Keratinocyte (primary cell): ENCODE measurements at regions not wholly inside any gene's neighbourhood (a gene's known extent, or its start where the extent isn't known, plus 50 kb on each side); places are given as distances from the start of the nearest gene placed in this dataset.

Experiments used
- DNase-seq: peaks from one replicate; pipeline ENCODE4 v3.0.0-alpha.2; 2011; ENCODE audit warnings: low read depth, missing footprints, low spot score
- FAIRE-seq: peaks from 2 replicates; lab custom pipeline; 2011; peaks lifted over from hg19 to GRCh38; lab: Jason Lieb, UNC
- H2AFZ ChIP-seq: 2 replicates; pipeline ENCODE4 v1.6.0; 2012; ENCODE audit warnings: low read length, control low read depth, inconsistent platforms; ENCODE audit not compliant: control insufficient read depth
- H3K27ac ChIP-seq: 2 replicates; pipeline ENCODE4 v1.5.1; 2011; ENCODE audit warnings: low read length; ENCODE audit not compliant: control insufficient read depth, insufficient read depth
- H3K27me3 ChIP-seq: 3 replicates; pipeline ENCODE4 v1.6.0; 2011; ENCODE audit warnings: low read length; ENCODE audit not compliant: control insufficient read depth, insufficient read depth; ENCODE audit errors: extremely low read depth
- H3K36me3 ChIP-seq, 2 experiments: 2 replicates in 1 of 2; 3 replicates in 1 of 2; pipeline ENCODE4 v1.5.1; 2011; ENCODE audit warnings: low read length in 2 of 2, mild to moderate bottlenecking in 1 of 2; ENCODE audit not compliant: control insufficient read depth in 2 of 2, insufficient read depth in 2 of 2; ENCODE audit errors: extremely low read depth in 1 of 2
- H3K4me1 ChIP-seq: 3 replicates; pipeline ENCODE4 v1.5.1; 2011; ENCODE audit warnings: low read length; ENCODE audit not compliant: control insufficient read depth, insufficient read depth; ENCODE audit errors: extremely low read depth
- H3K4me2 ChIP-seq: 3 replicates; pipeline ENCODE4 v1.6.0; 2011; ENCODE audit warnings: low read depth, low read length; ENCODE audit not compliant: control insufficient read depth, insufficient read depth; ENCODE audit errors: extremely low read depth
- H3K4me3 ChIP-seq, 3 experiments: fragments of 200-600 bp in 1 of 3; sonication (generic) in 1 of 3; 2 replicates in 2 of 3; 3 replicates in 1 of 3; pipeline ENCODE4 v1.5.1; 2011 to 2016; ENCODE audit warnings: low read length in 3 of 3, mild to moderate bottlenecking in 3 of 3, control low read depth in 2 of 3, inconsistent platforms in 1 of 3, low read depth in 1 of 3, mixed read lengths in 1 of 3, mixed run types in 1 of 3, moderate library complexity in 1 of 3; ENCODE audit not compliant: control insufficient read depth in 2 of 3, insufficient read depth in 2 of 3; ENCODE audit errors: extremely low read depth in 1 of 3
- H3K79me2 ChIP-seq: 2 replicates; pipeline ENCODE4 v1.6.0; 2012; ENCODE audit warnings: low read length; ENCODE audit not compliant: control insufficient read depth, insufficient read depth
- H3K9ac ChIP-seq: 3 replicates; pipeline ENCODE4 v1.6.0; 2011; ENCODE audit warnings: low read length; ENCODE audit not compliant: control insufficient read depth, insufficient read depth; ENCODE audit errors: extremely low read depth
- H3K9me1 ChIP-seq: 3 replicates; pipeline ENCODE4 v1.6.0; 2011; ENCODE audit warnings: low read length; ENCODE audit not compliant: control insufficient read depth, insufficient read depth; ENCODE audit errors: extremely low read depth
- H3K9me3 ChIP-seq: 2 replicates; pipeline ENCODE4 v1.5.1; 2012; ENCODE audit warnings: low read depth, low read length; ENCODE audit not compliant: control insufficient read depth
- H4K20me1 ChIP-seq: 3 replicates; pipeline ENCODE4 v1.6.0; 2011; ENCODE audit warnings: low read length; ENCODE audit not compliant: control insufficient read depth, insufficient read depth; ENCODE audit errors: extremely low read depth
- CTCF ChIP-seq, 3 experiments: IDR thresholded peaks in 1 of 3; conservative IDR thresholded peaks in 1 of 3; optimal IDR thresholded peaks in 1 of 3; 2 replicates in 2 of 3; 3 replicates in 1 of 3; pipeline versions ENCODE3 to v1.5.1; 2011; ENCODE audit warnings: low read length in 3 of 3, mild to moderate bottlenecking in 3 of 3, moderate library complexity in 2 of 3, control low read depth in 1 of 3, inconsistent platforms in 1 of 3; ENCODE audit not compliant: insufficient read depth in 2 of 3; ENCODE audit errors: extremely low read depth in 1 of 3
- EZH2 ChIP-seq: IDR thresholded peaks from one replicate; pipeline ENCODE4 v1.6.1; 2012; ENCODE audit warnings: inconsistent platforms, mild to moderate bottlenecking, low read length, moderate library complexity
- dilution Hi-C: fragments of 300-500 bp; cut with MboI; formaldehyde crosslinking; loops from one replicate; pipeline ENCODE4 v1.7.0; 2020; ENCODE audit warnings: low sequenced_read_pairs; ENCODE audit not compliant: extremely low pct_ligation_motif_present

- Histone ChIP-seq H3K4me1 (no peaks in the 10 kb centered on the region), H3K36me3 (no peaks in the 10 kb centered on the region), H3K4me3 (no peak overlapping the region), H3K9ac (no peak overlapping the region), H3K9me1 (no peaks in the 10 kb centered on the region), H3K27ac (no peak overlapping the region), H3K27me3 (peaks cover 17% of the 10 kb centered on the region), H4K20me1 (no peaks in the 10 kb centered on the region), H2AFZ (no peak overlapping the region), H3K9me3 (no peaks in the 10 kb centered on the region), H3K79me2 (no peaks in the 10 kb centered on the region), H3K4me2 (no peak overlapping the region)
- no peak for TF ChIP-seq CTCF (optimal IDR thresholded peaks at IDR 0.05 in 1 of 3, IDR thresholded peaks at IDR 0.05 in 1 of 3, conservative IDR thresholded peaks at IDR 0.05 in 1 of 3; ENCODE audit: extremely low read depth in 1 of 3, insufficient read depth in 2 of 3, low read length in 3 of 3)
- TF ChIP-seq EZH2 = no peak
- dilution Hi-C loops = no loop called here
- DNase-seq (no peak), FAIRE-seq (no peak)
These were observed 95.0 kb upstream of the IRS2 start for GRCh38 chr13:109881347-109881725.

GRCh38 chr13:109880371-109881346 lies 94.3 kb upstream of the IRS2 start:
- Histone ChIP-seq H3K4me2 (no peak overlapping the region), H3K9ac (no peak overlapping the region), H3K4me1 (no peaks in the 10 kb centered on the region), H3K27me3 (peaks cover 17% of the 10 kb centered on the region), H3K9me1 (no peaks in the 10 kb centered on the region), H2AFZ (no peak overlapping the region), H3K9me3 (no peaks in the 10 kb centered on the region), H3K36me3 (no peaks in the 10 kb centered on the region), H3K4me3 (no peak overlapping the region), H3K79me2 (no peaks in the 10 kb centered on the region), H4K20me1 (no peaks in the 10 kb centered on the region), H3K27ac (no peak overlapping the region)
- TF ChIP-seq CTCF (optimal IDR thresholded peaks at IDR 0.05 in 1 of 3, IDR thresholded peaks at IDR 0.05 in 1 of 3, conservative IDR thresholded peaks at IDR 0.05 in 1 of 3; ENCODE audit: extremely low read depth in 1 of 3, insufficient read depth in 2 of 3, low read length in 3 of 3) (no peak), EZH2 (no peak)
- FAIRE-seq (no peak), DNase-seq (no peak)
- dilution Hi-C loops = no loop called here
